GM23248 (cell line): ENCODE measurements at regions not wholly inside any gene's neighbourhood (a gene's known extent, or its start where the extent isn't known, plus 50 kb on each side); places are given as distances from the start of the nearest gene placed in this dataset.
A peak's percentile ranks its signal among the peaks of the same experiment; 100 is the strongest.

ENCODE experiments used
- DNase-seq: peaks from one replicate; pipeline ENCODE4 v3.0.0-alpha.2; 2015
- H2AFZ ChIP-seq: fragments of 200-600 bp; sonication (generic); 2 replicates; pipeline ENCODE4 v1.6.1; 2016; ENCODE audit warnings: antibody characterized with exemption
- H3F3A ChIP-seq: fragments of 200-600 bp; sonication (generic); 2 replicates; pipeline ENCODE4 v1.6.1; 2016; ENCODE audit warnings: mild to moderate bottlenecking, antibody characterized with exemption, mixed run types; ENCODE audit not compliant: insufficient read depth
- H3K27ac ChIP-seq: fragments of 200-600 bp; sonication (generic); 2 replicates; pipeline ENCODE4 v1.5.1; 2016; ENCODE audit warnings: mild to moderate bottlenecking
- H3K27me3 ChIP-seq: fragments of 200-600 bp; sonication (generic); replicated peaks from 2 replicates; pipeline ENCODE4 v1.6.1; 2016; ENCODE audit warnings: mild to moderate bottlenecking; ENCODE audit not compliant: insufficient read depth
- H3K36me3 ChIP-seq: fragments of 200-600 bp; sonication (generic); 2 replicates; pipeline ENCODE4 v1.6.1; 2016; ENCODE audit warnings: low read depth, mild to moderate bottlenecking
- H3K4me1 ChIP-seq: fragments of 200-600 bp; sonication (generic); 2 replicates; pipeline ENCODE4 v1.6.1; 2016; ENCODE audit warnings: mild to moderate bottlenecking; ENCODE audit not compliant: insufficient read depth
- H3K4me2 ChIP-seq: fragments of 200-600 bp; sonication (generic); one replicate; pipeline ENCODE4 v1.6.1; 2016; ENCODE audit warnings: mild to moderate bottlenecking; ENCODE audit not compliant: unreplicated experiment
- H3K4me3 ChIP-seq: fragments of 200-600 bp; sonication (generic); 2 replicates; pipeline ENCODE4 v1.5.1; 2016; ENCODE audit warnings: mild to moderate bottlenecking
- H3K79me2 ChIP-seq: fragments of 200-600 bp; sonication (generic); 2 replicates; pipeline ENCODE4 v1.6.1; 2016; ENCODE audit warnings: mild to moderate bottlenecking; ENCODE audit not compliant: insufficient read depth
- H3K9ac ChIP-seq: fragments of 200-600 bp; sonication (generic); 2 replicates; pipeline ENCODE4 v1.6.1; 2016; ENCODE audit warnings: mild to moderate bottlenecking
- H3K9me2 ChIP-seq: fragments of 200-600 bp; sonication (generic); 2 replicates; pipeline ENCODE4 v1.6.1; 2016; ENCODE audit warnings: mixed run types, mild to moderate bottlenecking, moderate library complexity; ENCODE audit not compliant: insufficient read depth
- H3K9me3 ChIP-seq: fragments of 200-600 bp; sonication (generic); one replicate; pipeline ENCODE4 v1.6.1; 2017; ENCODE audit warnings: low read depth
- H4K20me1 ChIP-seq: fragments of 200-600 bp; sonication (generic); 2 replicates; pipeline ENCODE4 v1.6.0; 2016; ENCODE audit not compliant: insufficient read depth
- EZH2 ChIP-seq: fragments of 200-600 bp; sonication (generic); IDR thresholded peaks from 2 replicates; pipeline ENCODE4 v1.6.1; 2018; ENCODE audit warnings: antibody characterized with exemption, mild to moderate bottlenecking; ENCODE audit not compliant: insufficient read depth, poor library complexity, severe bottlenecking
- EZH2phosphoT487 ChIP-seq: fragments of 200-600 bp; sonication (generic); IDR thresholded peaks from 2 replicates; pipeline ENCODE4 v1.6.1; 2018; ENCODE audit warnings: antibody characterized with exemption, moderate library complexity, mild to moderate bottlenecking, low read depth; ENCODE audit not compliant: insufficient read depth
- WGBS, 2 experiments: methylation state at CpG; one replicate each; pipeline ENCODE4 v1.1.6; 2015 to 2017; ENCODE audit warnings: low lambda C conversion rate in 2 of 2, low coverage in 1 of 2; ENCODE audit errors: missing lambda C conversion rate in 2 of 2; 5-methylcytosine and 5-hydroxymethylcytosine counted together
- in situ Hi-C: fragments of 300-500 bp; cut with MboI; formaldehyde crosslinking; loops from 2 replicates; pipeline ENCODE4 v1.15.0; 2020

DNA sequence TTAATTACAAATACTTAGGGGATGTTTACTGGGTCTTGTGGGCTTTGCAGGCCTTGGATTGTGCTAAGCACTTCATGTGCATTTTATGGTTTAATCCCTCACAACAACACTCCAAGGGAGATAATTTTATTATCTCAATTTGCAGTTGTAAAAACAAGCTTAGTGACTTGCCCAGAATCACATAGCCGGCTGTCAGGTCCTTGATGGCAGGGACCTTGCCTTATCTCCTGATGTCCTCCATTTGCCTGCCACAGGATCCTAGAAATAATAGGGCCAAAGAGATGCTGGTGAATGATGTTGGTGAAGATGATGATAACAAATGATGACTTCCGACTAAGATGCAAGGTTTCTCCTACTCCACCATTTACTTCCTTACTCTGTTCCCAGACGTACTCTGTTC lies 385.4 kb downstream of the TMEM135 start:
- H3K27me3 ChIP-seq: no peaks in the 10 kb centered on the region
- no peak overlapping the region for H2AFZ ChIP-seq
- no peaks in the 10 kb centered on the region for H3K9me3 ChIP-seq
- no peaks in the 10 kb centered on the region for H3K36me3 ChIP-seq
- in situ Hi-C loops: loop anchor here (5.0 kb wide), 1 partner anchor 71 kb away; no protein-coding TSS in a partner anchor
- no peak overlapping the region for H3K9ac ChIP-seq
- no peaks in the 10 kb centered on the region for H3K9me2 ChIP-seq
- no peak overlapping the region for H3K4me3 ChIP-seq
- TF ChIP-seq EZH2phosphoT487 (no peak), EZH2 (no peak)
- peaks cover 54% of the 10 kb centered on the region for H3K4me1 ChIP-seq
- no peak overlapping the region for H3K4me2 ChIP-seq
- no peaks in the 10 kb centered on the region for H3K79me2 ChIP-seq
- 94 to 95% methylated on average over 3 of the region's 3 CpGs for WGBS, 2 experiments
- no peaks in the 10 kb centered on the region for H4K20me1 ChIP-seq
- DNase-seq: no peak
- no peak overlapping the region for H3K27ac ChIP-seq
- H3F3A ChIP-seq: peaks cover 34% of the 10 kb centered on the region

DNA sequence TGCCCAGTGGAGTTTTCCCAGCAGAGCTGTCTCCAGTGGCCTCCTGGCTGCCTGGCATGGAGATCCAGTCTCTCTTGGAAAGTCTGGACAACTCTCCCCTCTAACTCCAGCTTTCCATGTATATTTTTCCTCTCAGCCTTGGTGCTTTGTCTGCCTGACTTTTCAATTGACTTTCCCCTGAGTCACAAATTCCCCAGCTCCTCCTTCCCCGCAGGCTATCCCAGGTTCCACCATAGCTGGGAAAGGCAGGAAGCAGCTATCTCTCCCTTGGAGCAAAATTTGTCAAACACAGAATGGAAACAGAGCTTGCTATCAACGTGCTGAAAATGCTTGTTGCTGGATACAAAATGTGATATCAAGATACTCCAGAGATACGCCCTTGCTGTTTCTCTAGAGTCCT lies 384.8 kb downstream of the TMEM135 start:
- Histone ChIP-seq H3K4me3 (no peak overlapping the region), H3K4me2 (no peak overlapping the region), H2AFZ (0 out of 2 replicates have a peak overlapping the region, but pooled peaks have one; percentile 46), H3K9me3 (no peaks in the 10 kb centered on the region), H4K20me1 (no peaks in the 10 kb centered on the region), H3K4me1 (peaks cover 48% of the 10 kb centered on the region), H3K36me3 (no peaks in the 10 kb centered on the region), H3F3A (peaks cover 28% of the 10 kb centered on the region), H3K27me3 (no peaks in the 10 kb centered on the region), H3K9ac (no peak overlapping the region), H3K79me2 (no peaks in the 10 kb centered on the region), H3K9me2 (no peaks in the 10 kb centered on the region), H3K27ac (peak overlapping the region; percentile 7; the same call in 1 of the 2 replicates)
- peak; percentile 43 for DNase-seq
- in situ Hi-C loops: loop anchor here (5.0 kb wide), 1 partner anchor 70 kb away; no protein-coding TSS in a partner anchor
- 66 to 69% methylated on average over 3 of the region's 3 CpGs for WGBS, 2 experiments
- TF ChIP-seq EZH2phosphoT487: no peak
- TF ChIP-seq EZH2: no peak

DNA sequence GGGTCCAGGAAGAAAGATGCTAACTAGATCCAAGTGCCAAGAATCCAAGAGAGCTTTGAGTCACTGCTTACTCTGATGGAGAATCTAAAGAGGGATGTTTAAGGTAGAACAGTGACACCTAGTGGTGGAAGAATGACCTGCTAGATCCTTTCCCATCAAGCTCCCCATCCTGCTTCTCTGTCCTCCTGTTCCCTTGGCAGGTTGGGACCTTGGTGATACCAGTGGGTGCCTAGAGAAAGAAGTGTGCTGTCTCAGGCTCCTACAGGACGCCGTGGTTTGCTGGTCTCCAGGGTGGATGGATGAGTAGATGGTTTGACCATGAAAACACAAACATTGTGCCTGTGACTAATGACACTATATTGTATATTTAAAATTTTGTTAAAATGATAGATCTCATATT lies 383.7 kb downstream of the TMEM135 start:
- in situ Hi-C loops: loop anchor here (5.0 kb wide), 1 partner anchor 69 kb away; no protein-coding TSS in a partner anchor

DNA sequence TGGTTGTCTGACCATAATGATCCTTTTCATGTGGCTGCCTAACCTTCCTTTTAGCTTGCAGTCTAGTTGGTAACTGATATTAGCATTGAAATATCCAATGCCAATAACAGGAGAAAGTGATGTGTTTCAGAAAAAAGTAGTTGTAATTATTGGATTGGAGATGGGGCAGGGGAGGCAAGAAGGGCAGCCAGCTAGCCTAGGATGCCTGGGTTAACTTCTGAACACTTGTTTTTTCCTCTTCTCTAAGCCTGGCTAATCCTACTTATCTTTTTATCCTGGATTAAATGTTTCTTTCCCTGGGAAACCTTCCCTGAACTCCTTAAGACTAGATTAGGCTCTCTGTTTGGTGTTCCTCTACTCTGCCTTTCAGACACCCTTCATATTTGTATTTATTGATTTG lies 380.2 kb downstream of the TMEM135 start:
- Histone ChIP-seq H3K27ac (no peak overlapping the region), H3K9me2 (no peaks in the 10 kb centered on the region), H3K4me1 (peaks cover 24% of the 10 kb centered on the region), H3K4me2 (no peak overlapping the region), H3K4me3 (no peak overlapping the region), H3F3A (0 out of 2 replicates have a peak, but pooled peaks cover 3% of the 10 kb centered on the region), H3K9ac (no peak overlapping the region), H4K20me1 (no peaks in the 10 kb centered on the region), H3K79me2 (no peaks in the 10 kb centered on the region), H3K27me3 (no peaks in the 10 kb centered on the region), H3K9me3 (no peaks in the 10 kb centered on the region), H3K36me3 (no peaks in the 10 kb centered on the region), H2AFZ (no peak overlapping the region)
- TF ChIP-seq EZH2 (no peak), EZH2phosphoT487 (no peak)
- in situ Hi-C loops: no loop called here
- DNase-seq: no peak

More for the DNA sequence above, 383.7 kb downstream of the TMEM135 start:
- 0 out of 2 replicates have a peak overlapping the region, but pooled peaks have one; percentile 46 for H2AFZ ChIP-seq
- no peaks in the 10 kb centered on the region for H3K27me3 ChIP-seq
- H3K9me2 ChIP-seq: no peaks in the 10 kb centered on the region
- H3K9ac ChIP-seq: no peak overlapping the region
- no peaks in the 10 kb centered on the region for H4K20me1 ChIP-seq
- DNase-seq: peak; percentile 90
- TF ChIP-seq EZH2: no peak
- no peak for TF ChIP-seq EZH2phosphoT487
- H3K27ac ChIP-seq: no peak overlapping the region
- H3K9me3 ChIP-seq: no peaks in the 10 kb centered on the region
- H3K4me1 ChIP-seq: peaks cover 44% of the 10 kb centered on the region
- no peaks in the 10 kb centered on the region for H3K36me3 ChIP-seq
- no peaks in the 10 kb centered on the region for H3K79me2 ChIP-seq
- H3K4me3 ChIP-seq: no peak overlapping the region
- H3F3A ChIP-seq: peaks cover 25% of the 10 kb centered on the region
- WGBS, 2 experiments: 12 to 30% methylated on average over 2 of the region's 2 CpGs
- no peak overlapping the region for H3K4me2 ChIP-seq

DNA sequence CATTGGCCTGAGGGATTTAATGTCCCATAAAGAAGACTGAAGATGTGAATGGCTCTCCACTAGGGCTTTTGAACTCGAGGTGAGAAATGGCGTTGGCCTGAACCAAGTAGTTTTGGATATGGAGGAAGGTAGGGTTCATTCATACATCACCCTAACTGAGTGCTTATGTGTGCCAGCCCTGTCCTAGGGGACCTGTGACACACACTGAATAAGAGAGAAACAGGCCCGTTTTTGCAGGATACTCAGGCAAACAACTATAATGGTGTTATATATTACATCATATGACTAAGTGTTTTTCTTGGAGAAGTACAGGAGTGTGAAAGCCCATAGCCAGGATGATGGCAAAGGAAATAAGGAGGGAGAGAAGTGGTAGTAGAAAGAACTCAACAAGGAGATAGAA lies 368.1 kb downstream of the TMEM135 start:
- Histone ChIP-seq H3K79me2 (no peaks in the 10 kb centered on the region), H3F3A (peaks cover 6% of the 10 kb centered on the region; the same call in 1 of the 2 replicates), H3K27ac (no peak overlapping the region), H3K9me2 (no peaks in the 10 kb centered on the region), H4K20me1 (no peaks in the 10 kb centered on the region), H3K4me3 (no peak overlapping the region), H2AFZ (no peak overlapping the region), H3K9me3 (no peaks in the 10 kb centered on the region), H3K4me1 (peaks cover 8% of the 10 kb centered on the region), H3K36me3 (no peaks in the 10 kb centered on the region), H3K4me2 (no peak overlapping the region), H3K9ac (no peak overlapping the region), H3K27me3 (no peaks in the 10 kb centered on the region)
- in situ Hi-C loops: no loop called here
- TF ChIP-seq EZH2phosphoT487: no peak
- TF ChIP-seq EZH2: no peak
- WGBS, 2 experiments: 42 to 45% methylated on average over 3 of the region's 3 CpGs
- DNase-seq: peak; percentile 67
